Neural cell (in vitro differentiated cells): ENCODE measurements at regions not wholly inside any gene's neighbourhood (a gene's known extent, or its start where the extent isn't known, plus 50 kb on each side); places are given as distances from the start of the nearest gene placed in this dataset.

Source experiments
- H2AFZ ChIP-seq: fragments of 200-600, 300-800 bp; sonication (generic), shearing (Covaris generic); 2 replicates; pipeline ENCODE4 v1.6.0; 2014; ENCODE audit warnings: low read depth, mild to moderate bottlenecking, antibody characterized with exemption, low read length, moderate library complexity
- H3F3A ChIP-seq: fragments of 200-600 bp; shearing (Covaris generic); 2 replicates; pipeline ENCODE4 v1.6.1; 2016; ENCODE audit warnings: mild to moderate bottlenecking, moderate library complexity, mixed read lengths, antibody characterized with exemption, low read length; ENCODE audit not compliant: insufficient read depth, poor library complexity, severe bottlenecking
- H3K27ac ChIP-seq: fragments of 200-600, 300-800 bp; sonication (generic), shearing (Covaris generic); 2 replicates; pipeline ENCODE4 v1.5.1; 2014; ENCODE audit warnings: mild to moderate bottlenecking, low read length, moderate library complexity
- H3K27me3 ChIP-seq: fragments of 300-800, 200-600 bp; sonication (generic), shearing (Covaris generic); 2 replicates; pipeline ENCODE4 v1.6.0; 2014; ENCODE audit warnings: mild to moderate bottlenecking, low read depth, low read length, moderate library complexity; ENCODE audit not compliant: insufficient read depth
- H3K36me3 ChIP-seq: fragments of 300-800, 200-600 bp; sonication (generic), shearing (Covaris generic); 2 replicates; pipeline ENCODE4 v1.5.1; 2014; ENCODE audit warnings: mild to moderate bottlenecking, antibody characterized with exemption, low read length, moderate library complexity; ENCODE audit not compliant: insufficient read depth
- H3K4me2 ChIP-seq: fragments of 300-800, 200-600 bp; sonication (generic), shearing (Covaris generic); 2 replicates; pipeline ENCODE4 v1.6.0; 2014; ENCODE audit warnings: mild to moderate bottlenecking, low read length
- H3K4me3 ChIP-seq: fragments of 300-800, 200-600 bp; sonication (generic), shearing (Covaris generic); 2 replicates; pipeline ENCODE4 v1.5.1; 2014; ENCODE audit warnings: mild to moderate bottlenecking, low read length, moderate library complexity
- H3K79me2 ChIP-seq: fragments of 200-600 bp; shearing (Covaris generic); replicated peaks from 2 replicates; pipeline ENCODE4 v1.6.0; 2014; ENCODE audit warnings: mild to moderate bottlenecking, low read length, moderate library complexity; ENCODE audit not compliant: insufficient read depth
- H3K9ac ChIP-seq: fragments of 300-800, 200-600 bp; sonication (generic), shearing (Covaris generic); 2 replicates; pipeline ENCODE4 v1.6.1; 2016; ENCODE audit warnings: mild to moderate bottlenecking, low read length, mixed read lengths
- H3K9me2 ChIP-seq: fragments of 200-600 bp; shearing (Covaris generic); 2 replicates; pipeline ENCODE4 v1.6.1; 2016; ENCODE audit warnings: mild to moderate bottlenecking, low read length, mixed read lengths; ENCODE audit not compliant: insufficient read depth
- H3K9me3 ChIP-seq: fragments of 200-600, 300-800 bp; sonication (generic), shearing (Covaris generic); 2 replicates; pipeline ENCODE4 v1.6.1; 2016; ENCODE audit warnings: mild to moderate bottlenecking, mixed run types, low read length, moderate library complexity, mixed read lengths
- H4K20me1 ChIP-seq: fragments of 200-600 bp; shearing (Covaris generic); 2 replicates; pipeline ENCODE4 v1.6.1; 2016; ENCODE audit warnings: mild to moderate bottlenecking, mixed run types; ENCODE audit not compliant: insufficient read depth
- EP300 ChIP-seq: fragments of 450-650 bp; conservative IDR thresholded peaks from 2 replicates; pipeline ENCODE4 v1.6.1; 2014; ENCODE audit warnings: antibody characterized with exemption, mild to moderate bottlenecking, moderate library complexity; ENCODE audit not compliant: poor library complexity, severe bottlenecking
- EZH2 ChIP-seq: fragments of 200-600, 300-800 bp; shearing (Covaris generic), sonication (generic); IDR thresholded peaks from 2 replicates; pipeline ENCODE4 v1.6.1; 2014; ENCODE audit warnings: antibody characterized with exemption, low read length, borderline replicate concordance, mild to moderate bottlenecking; ENCODE audit not compliant: insufficient read depth, poor library complexity, severe bottlenecking
- MXI1 ChIP-seq: fragments of 450-650 bp; conservative IDR thresholded peaks from 2 replicates; pipeline ENCODE4 v1.6.1; 2014; ENCODE audit warnings: antibody characterized with exemption, mild to moderate bottlenecking; ENCODE audit not compliant: poor library complexity, severe bottlenecking
- POLR2AphosphoS5 ChIP-seq: IDR thresholded peaks from 2 replicates; pipeline ENCODE4 v1.6.1; 2012
- RAD21 ChIP-seq: fragments of 450-650 bp; conservative IDR thresholded peaks from 2 replicates; pipeline ENCODE4 v1.6.1; 2014; ENCODE audit warnings: antibody characterized with exemption, mild to moderate bottlenecking, moderate library complexity
- SMC3 ChIP-seq: fragments of 450-650 bp; conservative IDR thresholded peaks from 2 replicates; pipeline ENCODE4 v1.6.1; 2014; ENCODE audit warnings: antibody characterized with exemption, mild to moderate bottlenecking, moderate library complexity; ENCODE audit not compliant: poor library complexity
- TAF1 ChIP-seq: IDR thresholded peaks from 2 replicates; pipeline ENCODE4 v1.6.1; 2012; ENCODE audit warnings: low read depth
- TF ChIP-seq, protein P1 (sequence below): fragments of 450-650 bp; IDR thresholded peaks from 2 replicates; pipeline ENCODE4 v1.5.1; 2014; ENCODE audit warnings: antibody characterized with exemption, mild to moderate bottlenecking, moderate library complexity; ENCODE audit not compliant: poor library complexity, severe bottlenecking
- TF ChIP-seq, protein P2 (sequence below): IDR thresholded peaks from 2 replicates; pipeline ENCODE4 v1.6.1; 2012; ENCODE audit warnings: borderline replicate concordance

DNA sequence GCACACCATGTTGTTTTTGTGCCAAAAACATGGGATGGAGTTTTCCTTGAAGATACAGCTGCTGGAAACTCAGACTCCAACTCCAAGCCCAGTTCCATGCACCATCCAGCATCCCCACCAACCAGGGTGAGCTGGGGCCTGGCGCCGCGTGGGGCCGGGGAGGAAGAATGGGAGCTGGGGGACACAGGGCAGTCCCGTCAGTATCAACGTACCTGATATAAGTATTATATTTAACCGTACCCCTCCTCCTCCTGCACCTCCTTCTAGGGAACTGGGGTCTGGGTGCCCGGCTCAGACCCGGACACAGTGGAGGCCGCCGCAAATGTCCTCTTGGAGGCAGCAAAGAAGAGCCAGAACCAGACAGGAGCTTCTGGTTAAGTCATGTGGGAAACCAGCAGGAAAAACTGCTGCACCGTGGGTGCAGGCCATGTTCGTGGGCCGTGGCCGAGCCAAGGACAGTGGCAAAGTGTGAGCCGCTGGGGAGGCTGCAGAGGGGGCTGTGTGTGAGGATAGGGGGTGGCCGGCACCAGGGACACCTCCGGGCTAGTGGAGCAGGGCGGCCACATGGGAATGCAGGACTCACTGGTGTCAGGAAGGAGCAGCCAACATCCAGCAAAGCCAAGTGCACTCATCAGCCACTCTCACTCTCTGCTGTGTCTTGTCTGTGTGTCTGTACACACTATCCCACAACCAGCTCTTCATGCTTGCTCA, 112.6 kb downstream of the TMEM18 start:
- TF ChIP-seq EP300 (no peak), SMC3 (no peak), EZH2 (no peak), TAF1 (no peak), MXI1 (no peak), POLR2AphosphoS5 (no peak), RAD21 (no peak)
- TF ChIP-seq, protein P1, sequence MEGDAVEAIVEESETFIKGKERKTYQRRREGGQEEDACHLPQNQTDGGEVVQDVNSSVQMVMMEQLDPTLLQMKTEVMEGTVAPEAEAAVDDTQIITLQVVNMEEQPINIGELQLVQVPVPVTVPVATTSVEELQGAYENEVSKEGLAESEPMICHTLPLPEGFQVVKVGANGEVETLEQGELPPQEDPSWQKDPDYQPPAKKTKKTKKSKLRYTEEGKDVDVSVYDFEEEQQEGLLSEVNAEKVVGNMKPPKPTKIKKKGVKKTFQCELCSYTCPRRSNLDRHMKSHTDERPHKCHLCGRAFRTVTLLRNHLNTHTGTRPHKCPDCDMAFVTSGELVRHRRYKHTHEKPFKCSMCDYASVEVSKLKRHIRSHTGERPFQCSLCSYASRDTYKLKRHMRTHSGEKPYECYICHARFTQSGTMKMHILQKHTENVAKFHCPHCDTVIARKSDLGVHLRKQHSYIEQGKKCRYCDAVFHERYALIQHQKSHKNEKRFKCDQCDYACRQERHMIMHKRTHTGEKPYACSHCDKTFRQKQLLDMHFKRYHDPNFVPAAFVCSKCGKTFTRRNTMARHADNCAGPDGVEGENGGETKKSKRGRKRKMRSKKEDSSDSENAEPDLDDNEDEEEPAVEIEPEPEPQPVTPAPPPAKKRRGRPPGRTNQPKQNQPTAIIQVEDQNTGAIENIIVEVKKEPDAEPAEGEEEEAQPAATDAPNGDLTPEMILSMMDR: no peak
- TF ChIP-seq, protein P2, sequence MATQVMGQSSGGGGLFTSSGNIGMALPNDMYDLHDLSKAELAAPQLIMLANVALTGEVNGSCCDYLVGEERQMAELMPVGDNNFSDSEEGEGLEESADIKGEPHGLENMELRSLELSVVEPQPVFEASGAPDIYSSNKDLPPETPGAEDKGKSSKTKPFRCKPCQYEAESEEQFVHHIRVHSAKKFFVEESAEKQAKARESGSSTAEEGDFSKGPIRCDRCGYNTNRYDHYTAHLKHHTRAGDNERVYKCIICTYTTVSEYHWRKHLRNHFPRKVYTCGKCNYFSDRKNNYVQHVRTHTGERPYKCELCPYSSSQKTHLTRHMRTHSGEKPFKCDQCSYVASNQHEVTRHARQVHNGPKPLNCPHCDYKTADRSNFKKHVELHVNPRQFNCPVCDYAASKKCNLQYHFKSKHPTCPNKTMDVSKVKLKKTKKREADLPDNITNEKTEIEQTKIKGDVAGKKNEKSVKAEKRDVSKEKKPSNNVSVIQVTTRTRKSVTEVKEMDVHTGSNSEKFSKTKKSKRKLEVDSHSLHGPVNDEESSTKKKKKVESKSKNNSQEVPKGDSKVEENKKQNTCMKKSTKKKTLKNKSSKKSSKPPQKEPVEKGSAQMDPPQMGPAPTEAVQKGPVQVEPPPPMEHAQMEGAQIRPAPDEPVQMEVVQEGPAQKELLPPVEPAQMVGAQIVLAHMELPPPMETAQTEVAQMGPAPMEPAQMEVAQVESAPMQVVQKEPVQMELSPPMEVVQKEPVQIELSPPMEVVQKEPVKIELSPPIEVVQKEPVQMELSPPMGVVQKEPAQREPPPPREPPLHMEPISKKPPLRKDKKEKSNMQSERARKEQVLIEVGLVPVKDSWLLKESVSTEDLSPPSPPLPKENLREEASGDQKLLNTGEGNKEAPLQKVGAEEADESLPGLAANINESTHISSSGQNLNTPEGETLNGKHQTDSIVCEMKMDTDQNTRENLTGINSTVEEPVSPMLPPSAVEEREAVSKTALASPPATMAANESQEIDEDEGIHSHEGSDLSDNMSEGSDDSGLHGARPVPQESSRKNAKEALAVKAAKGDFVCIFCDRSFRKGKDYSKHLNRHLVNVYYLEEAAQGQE: no peak

DNA sequence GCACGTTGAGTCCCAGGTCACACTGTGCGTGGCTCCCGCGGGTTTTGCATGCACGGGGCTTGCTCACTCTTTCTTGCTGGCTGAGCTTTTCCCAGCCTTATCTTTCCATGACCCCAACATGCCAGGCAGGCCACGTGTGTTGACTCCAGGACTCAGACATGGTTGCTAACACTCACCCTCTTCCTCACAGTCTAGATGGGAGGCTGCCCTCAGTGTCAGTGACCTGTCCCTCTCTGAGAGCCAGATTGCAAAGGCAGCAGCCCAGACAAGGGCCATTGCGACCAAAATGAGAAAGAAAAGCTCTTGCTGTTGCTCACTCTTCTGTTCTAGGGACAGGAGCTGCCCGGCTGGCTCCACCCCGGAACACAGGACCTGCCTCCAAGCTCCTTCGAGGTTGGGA, 113.7 kb downstream of the TMEM18 start:
- TF ChIP-seq TAF1 (no peak), EZH2 (no peak), RAD21 (no peak), EP300 (no peak), MXI1 (no peak), POLR2AphosphoS5 (no peak), SMC3 (no peak)
- TF ChIP-seq, protein P1: no peak
- TF ChIP-seq, protein P2: no peak
- no peak overlapping the region for H2AFZ ChIP-seq
- no peak overlapping the region for H3K9ac ChIP-seq
- no peaks in the 10 kb centered on the region for H3K36me3 ChIP-seq
- no peak overlapping the region for H3K4me2 ChIP-seq
- no peak overlapping the region for H3K4me3 ChIP-seq
- no peaks in the 10 kb centered on the region for H4K20me1 ChIP-seq
- no peak overlapping the region for H3K27ac ChIP-seq
- H3K27me3 ChIP-seq: no peaks in the 10 kb centered on the region
- no peaks in the 10 kb centered on the region for H3K79me2 ChIP-seq
- no peaks in the 10 kb centered on the region for H3K9me3 ChIP-seq
- H3K9me2 ChIP-seq: no peaks in the 10 kb centered on the region
- no peaks in the 10 kb centered on the region for H3F3A ChIP-seq

More for the DNA sequence above, 112.6 kb downstream of the TMEM18 start:
- H3K9me2 ChIP-seq: no peaks in the 10 kb centered on the region
- no peak overlapping the region for H2AFZ ChIP-seq
- H3K9me3 ChIP-seq: no peaks in the 10 kb centered on the region
- H3F3A ChIP-seq: no peaks in the 10 kb centered on the region
- no peak overlapping the region for H3K9ac ChIP-seq
- no peaks in the 10 kb centered on the region for H3K27me3 ChIP-seq
- H3K4me3 ChIP-seq: no peak overlapping the region
- no peak overlapping the region for H3K4me2 ChIP-seq
- no peak overlapping the region for H3K27ac ChIP-seq
- H4K20me1 ChIP-seq: no peaks in the 10 kb centered on the region
- no peaks in the 10 kb centered on the region for H3K79me2 ChIP-seq
- no peaks in the 10 kb centered on the region for H3K36me3 ChIP-seq
